Endothelial cell of umbilical vein (primary cell): ENCODE measurements at regions not wholly inside any gene's neighbourhood (a gene's known extent, or its start where the extent isn't known, plus 50 kb on each side); places are given as distances from the start of the nearest gene placed in this dataset.

Source experiments
- BruUV-seq: library from RNA; stranded (reverse); fragments of 400-500 nt; replicated peaks from 2 replicates; lab custom pipeline; 2021; lab: Mats Ljungman, UMichigan
- CTCF ChIA-PET: fragments of 300-600, 350-600 bp; sonication (Branson Sonifier 250); formaldehyde crosslinking; loops from one replicate; lab custom pipeline; 2021; ENCODE audit warnings: antibody characterized with exemption, inconsistent platforms; lab: Charles Lee
- POLR2A ChIA-PET: fragments of 300-600, 350-600 bp; sonication (Branson Sonifier 250); formaldehyde crosslinking; loops from one replicate; lab custom pipeline; 2021; ENCODE audit warnings: antibody characterized with exemption, inconsistent platforms; lab: Charles Lee
- DNase-seq: peaks from one replicate; pipeline ENCODE4 v3.0.0-alpha.2; 2011; ENCODE audit warnings: low read depth, low spot score
- FAIRE-seq: peaks from 2 replicates; lab custom pipeline; 2011; peaks lifted over from hg19 to GRCh38; lab: Jason Lieb, UNC
- H2AFZ ChIP-seq: 2 replicates; pipeline ENCODE4 v1.6.0; 2012; ENCODE audit warnings: low read depth, low read length, control low read depth, inconsistent platforms
- H3K27ac ChIP-seq: 2 replicates; pipeline ENCODE4 v1.5.1; 2011; ENCODE audit warnings: low read depth, mild to moderate bottlenecking, control low read depth, low read length, moderate library complexity; ENCODE audit not compliant: insufficient read depth
- H3K27me3 ChIP-seq, 2 experiments: 2 replicates each; pipeline versions ENCODE4 v1.6.0 to v1.6.1; 2011; ENCODE audit warnings: low read length in 2 of 2, mixed read lengths in 1 of 2; ENCODE audit not compliant: control insufficient read depth in 2 of 2, insufficient read depth in 2 of 2
- H3K36me3 ChIP-seq, 2 experiments: 2 replicates in 1 of 2; 3 replicates in 1 of 2; pipeline ENCODE4 v1.5.1; 2011; ENCODE audit warnings: low read length in 2 of 2, mild to moderate bottlenecking in 1 of 2, moderate library complexity in 1 of 2; ENCODE audit not compliant: control insufficient read depth in 2 of 2, insufficient read depth in 2 of 2; ENCODE audit errors: extremely low read depth in 1 of 2
- H3K4me1 ChIP-seq: 3 replicates; pipeline ENCODE4 v1.5.1; 2011; ENCODE audit warnings: mild to moderate bottlenecking, low read length; ENCODE audit not compliant: control insufficient read depth, insufficient read depth; ENCODE audit errors: extremely low read depth
- H3K4me2 ChIP-seq: 2 replicates; pipeline ENCODE4 v1.6.1; 2011; ENCODE audit warnings: low read length, control low read depth, mixed read lengths; ENCODE audit not compliant: insufficient read depth
- H3K4me3 ChIP-seq, 3 experiments: fragments of 200-600 bp in 1 of 3; sonication (generic), shearing (Covaris generic) in 1 of 3; replicated peaks in 1 of 3; 2 replicates each; pipeline ENCODE4 v1.5.1; 2011 to 2016; ENCODE audit warnings: control low read depth in 3 of 3, low read length in 3 of 3, mild to moderate bottlenecking in 2 of 3, inconsistent platforms in 1 of 3, low read depth in 1 of 3, moderate library complexity in 1 of 3; ENCODE audit not compliant: insufficient read depth in 1 of 3
- H3K79me2 ChIP-seq: 2 replicates; pipeline ENCODE4 v1.6.0; 2012; ENCODE audit warnings: low read length, inconsistent platforms; ENCODE audit not compliant: control insufficient read depth, insufficient read depth
- H3K9ac ChIP-seq: replicated peaks from 2 replicates; pipeline ENCODE3; 2011; ENCODE audit warnings: low read length, control low read depth; ENCODE audit not compliant: insufficient read depth; ENCODE audit errors: extremely low read depth
- H3K9me1 ChIP-seq: replicated peaks from 3 replicates; pipeline ENCODE4 v1.6.0; 2011; ENCODE audit warnings: mild to moderate bottlenecking, low read length; ENCODE audit not compliant: control insufficient read depth, insufficient read depth; ENCODE audit errors: extremely low read depth
- H3K9me3 ChIP-seq: replicated peaks from 2 replicates; pipeline ENCODE4 v1.5.1; 2012; ENCODE audit warnings: low read length, inconsistent platforms; ENCODE audit not compliant: control insufficient read depth, insufficient read depth
- H4K20me1 ChIP-seq: replicated peaks from 2 replicates; pipeline ENCODE3; 2011; ENCODE audit warnings: mild to moderate bottlenecking, low read length; ENCODE audit not compliant: control insufficient read depth, insufficient read depth; ENCODE audit errors: extremely low read depth
- CTCF ChIP-seq, 2 donors: IDR thresholded peaks; 1 replicate in 1 of 2; 2 replicates in 1 of 2; pipeline ENCODE4 v1.5.1; 2011; ENCODE audit warnings: low read length in 2 of 2, mild to moderate bottlenecking in 2 of 2, moderate library complexity in 2 of 2, control low read depth in 1 of 2, inconsistent platforms in 1 of 2, low read depth in 1 of 2; ENCODE audit not compliant: insufficient read depth in 1 of 2; ENCODE audit errors: extremely low read depth in 1 of 2
- EZH2 ChIP-seq: IDR thresholded peaks from 2 replicates; pipeline ENCODE4 v1.6.1; 2012; ENCODE audit warnings: borderline replicate concordance, low read depth, mild to moderate bottlenecking, moderate library complexity, low read length, inconsistent platforms; ENCODE audit not compliant: severe bottlenecking
- FOS ChIP-seq: IDR thresholded peaks from 2 replicates; pipeline ENCODE4 v1.6.1; 2011; ENCODE audit warnings: mild to moderate bottlenecking, low read length, moderate library complexity, borderline replicate concordance; ENCODE audit not compliant: insufficient read depth
- GATA2 ChIP-seq: IDR thresholded peaks from 2 replicates; pipeline ENCODE4 v1.7.0; 2011; ENCODE audit warnings: low read depth, mild to moderate bottlenecking, moderate library complexity, mixed read lengths, low read length; ENCODE audit not compliant: insufficient read length, insufficient read depth
- JUN ChIP-seq: IDR thresholded peaks from 2 replicates; pipeline ENCODE4 v1.6.1; 2011; ENCODE audit warnings: borderline replicate concordance, low read depth; ENCODE audit not compliant: insufficient read length, insufficient read depth
- MAX ChIP-seq: IDR thresholded peaks from 2 replicates; pipeline ENCODE4 v1.6.1; 2011; ENCODE audit not compliant: insufficient read depth, insufficient read length
- MYC ChIP-seq: IDR thresholded peaks from one replicate; pipeline ENCODE4 v1.6.1; 2011; ENCODE audit warnings: mild to moderate bottlenecking, low read depth, low read length
- POLR2A ChIP-seq: IDR thresholded peaks from 2 replicates; pipeline ENCODE4 v1.6.1; 2012; ENCODE audit warnings: low read depth, mild to moderate bottlenecking, control low read depth, low read length
- POLR2AphosphoS5 ChIP-seq: IDR thresholded peaks from 2 replicates; pipeline ENCODE4 v1.6.1; 2012; ENCODE audit warnings: low read depth, mild to moderate bottlenecking, control low read depth, low read length, moderate library complexity; ENCODE audit not compliant: insufficient read depth
- dilution Hi-C: fragments of 300-500 bp; cut with MboI; formaldehyde crosslinking; loops from one replicate; pipeline ENCODE4 v1.15.0; 2019; ENCODE audit warnings: low sequenced_read_pairs; ENCODE audit not compliant: extremely low pct_ligation_motif_present
- intact Hi-C: fragments of 100-400 bp; cut with micrococcal nuclease; formaldehyde crosslinking; loops from one replicate; pipeline ENCODE4 v1.10.0; 2022

GRCh38 chr4:27666943-27667342, 806.3 kb downstream of the STIM2 start:
- H3K27me3 ChIP-seq, result no peaks in the 10 kb centered on the region
- ChIA-PET CTCF (no interaction called here), POLR2A (no interaction called here)
- no peaks in the 10 kb centered on the region for H3K9me1 ChIP-seq
- TF ChIP-seq POLR2A (no peak), POLR2AphosphoS5 (no peak), CTCF (IDR thresholded peaks at IDR 0.05; ENCODE audit: extremely low read depth in 1 of 2, insufficient read depth in 1 of 2, low read depth in 1 of 2, low read length in 2 of 2) (no peak), EZH2 (no peak), FOS (no peak), MYC (no peak), MAX (no peak), JUN (no peak), GATA2 (no peak)
- no peak overlapping the region for H3K9ac ChIP-seq
- no peak overlapping the region for H3K4me2 ChIP-seq
- no peaks in the 10 kb centered on the region for H3K79me2 ChIP-seq
- no peaks in the 10 kb centered on the region for H3K36me3 ChIP-seq
- H3K4me1 ChIP-seq, result no peaks in the 10 kb centered on the region
- dilution Hi-C loops, result no loop called here
- no peak for DNase-seq
- H4K20me1 ChIP-seq, result no peaks in the 10 kb centered on the region
- FAIRE-seq, result no peak
- H3K27ac ChIP-seq, result no peak overlapping the region
- H3K4me3 ChIP-seq, result no peak overlapping the region
- no peaks in the 10 kb centered on the region for H3K9me3 ChIP-seq
- no TSS peak for BruUV-seq
- intact Hi-C loops, result no loop called here
- no peak overlapping the region for H2AFZ ChIP-seq
